Sigmoid colon (tissue), 4 donors: ENCODE measurements at regions not wholly inside any gene's neighbourhood (a gene's known extent, or its start where the extent isn't known, plus 50 kb on each side); places are given as distances from the start of the nearest gene placed in this dataset.

ENCODE experiments used
- CTCF ChIP-seq, 4 experiments: fragments of 450-650 bp in 3 of 4; fragments of 200-600 bp in 1 of 4; IDR thresholded peaks; one replicate each; pipeline ENCODE4 v1.5.1; 2016 to 2019; ENCODE audit warnings: antibody characterized with exemption in 4 of 4, mild to moderate bottlenecking in 3 of 4, moderate library complexity in 2 of 4
- POLR2A ChIP-seq, 2 donors: fragments of 450-650 bp; IDR thresholded peaks; one replicate each; pipeline ENCODE4 v1.6.1; 2016; ENCODE audit warnings: antibody characterized with exemption in 2 of 2, mild to moderate bottlenecking in 2 of 2, moderate library complexity in 2 of 2
- POLR2AphosphoS5 ChIP-seq, 4 donors: sonication (generic); formaldehyde crosslinking; IDR thresholded peaks; one replicate each; pipeline ENCODE4 v1.6.1; 2017; ENCODE audit warnings: antibody characterized with exemption in 4 of 4

- TF ChIP-seq CTCF (IDR thresholded peaks at IDR 0.05): no peak
- no peak for TF ChIP-seq POLR2A (IDR thresholded peaks at IDR 0.05)
- no peak for TF ChIP-seq POLR2AphosphoS5 (IDR thresholded peaks at IDR 0.05)
Observed at GRCh38 chr17:53134548-53134947, 688.2 kb upstream of the KIF2B start.
